GM19240 (cell line): ENCODE measurements at regions not wholly inside any gene's neighbourhood (a gene's known extent, or its start where the extent isn't known, plus 50 kb on each side); places are given as distances from the start of the nearest gene placed in this dataset.

Source experiments
- DNase-seq: peaks from one replicate; pipeline ENCODE4 v3.0.0; 2011; ENCODE audit warnings: low spot score; ENCODE audit not compliant: insufficient read length

DNA sequence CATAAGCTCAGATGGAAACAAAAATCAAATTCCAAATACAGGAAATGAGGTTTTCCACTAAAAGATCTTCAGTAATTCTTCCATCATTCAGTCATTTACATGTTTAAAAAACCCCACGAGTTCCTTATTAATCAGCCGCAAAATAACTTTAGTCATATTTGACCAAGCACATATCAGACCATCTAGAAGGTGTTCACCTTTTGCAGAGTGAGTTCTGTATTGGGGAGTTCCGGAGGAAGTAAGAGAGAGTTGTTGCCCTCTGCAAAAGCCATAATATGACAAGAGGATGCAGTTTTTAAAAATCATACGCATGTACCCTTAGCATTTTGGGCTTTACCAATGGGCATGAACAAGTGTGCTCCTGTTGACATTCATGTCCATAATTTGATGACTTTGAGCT lies 61.6 kb downstream of the CCR1 start:
- DNase-seq = no peak

GRCh38 chr3:46146021-46146420 lies 62.1 kb downstream of the CCR1 start:
- DNase-seq = no peak

- no peak for DNase-seq
Observed at GRCh38 chr3:46145147-46145546, 63.0 kb downstream of the CCR1 start.

GRCh38 chr3:46143951-46144473 lies 64.1 kb downstream of the CCR1 start:
- no peak for DNase-seq

DNA sequence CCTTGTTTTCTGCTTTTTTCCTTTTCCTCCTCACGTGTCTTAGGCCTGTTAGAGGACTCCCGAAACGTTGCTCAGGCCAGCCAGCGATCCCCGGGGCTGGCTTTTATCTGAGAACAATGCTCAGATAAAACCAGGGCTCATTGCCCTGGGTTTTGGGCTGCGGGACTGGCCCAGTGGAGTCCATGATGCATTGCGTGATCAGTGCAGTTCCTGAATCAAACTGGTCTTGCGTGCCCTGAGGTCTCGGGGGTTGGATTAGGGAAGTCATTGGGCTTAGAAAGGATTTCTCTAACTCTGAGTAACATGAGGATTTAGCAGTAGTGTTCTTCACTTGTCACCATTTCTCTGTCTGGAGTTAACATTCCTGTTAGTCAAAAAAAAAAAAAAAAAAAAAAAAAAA lies 66.3 kb downstream of the CCR1 start:
- no peak for DNase-seq

GRCh38 chr3:46138581-46138980 lies 69.5 kb downstream of the CCR1 start:
- no peak for DNase-seq

DNA sequence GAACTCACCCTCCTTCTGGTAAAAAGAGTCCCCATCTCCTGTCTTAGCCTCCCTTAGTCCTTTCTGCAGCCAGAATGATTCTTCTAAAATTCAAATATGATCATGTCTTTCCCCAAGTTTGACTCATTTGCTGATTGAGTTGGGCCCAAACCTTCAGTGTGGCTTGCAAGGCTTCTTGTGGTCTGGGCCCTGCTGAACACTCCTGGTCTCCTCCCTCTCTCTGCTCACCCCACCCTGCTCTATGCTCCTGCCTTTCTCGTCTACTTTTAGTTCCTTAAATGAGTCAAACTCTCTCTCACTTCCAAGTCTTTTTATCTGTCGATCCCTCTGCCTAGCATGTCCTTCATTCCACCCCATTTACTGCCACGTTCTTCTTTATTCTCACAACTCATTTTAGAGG lies 72.6 kb downstream of the CCR1 start:
- no peak for DNase-seq

DNA sequence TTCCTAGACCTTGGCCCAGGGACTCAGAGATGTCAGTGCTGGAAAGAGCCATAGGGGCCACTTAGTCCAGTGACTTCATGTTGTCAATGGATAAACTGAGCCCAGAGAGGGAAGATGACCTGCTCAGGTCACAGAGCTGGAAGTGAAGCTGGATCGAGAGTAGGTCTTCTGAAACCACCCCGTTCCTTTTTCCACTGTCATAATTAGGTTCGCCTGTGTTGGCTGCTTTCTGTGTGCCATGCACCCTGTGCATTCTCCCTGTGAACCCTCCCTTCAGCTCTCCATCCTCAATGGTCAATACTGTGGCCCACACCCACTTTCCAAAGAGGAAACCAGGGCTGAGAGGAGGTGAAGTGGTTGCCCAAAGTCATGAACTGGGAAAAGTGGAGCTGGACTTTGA lies 74.8 kb downstream of the CCR1 start:
- no peak for DNase-seq

GRCh38 chr3:46132565-46132964 lies 75.5 kb downstream of the CCR1 start:
- no peak for DNase-seq

- DNase-seq = no peak
Observed at GRCh38 chr3:46131884-46132450, 76.1 kb downstream of the CCR1 start.

GRCh38 chr3:46130631-46131310 lies 77.3 kb downstream of the CCR1 start:
- no peak for DNase-seq

DNA sequence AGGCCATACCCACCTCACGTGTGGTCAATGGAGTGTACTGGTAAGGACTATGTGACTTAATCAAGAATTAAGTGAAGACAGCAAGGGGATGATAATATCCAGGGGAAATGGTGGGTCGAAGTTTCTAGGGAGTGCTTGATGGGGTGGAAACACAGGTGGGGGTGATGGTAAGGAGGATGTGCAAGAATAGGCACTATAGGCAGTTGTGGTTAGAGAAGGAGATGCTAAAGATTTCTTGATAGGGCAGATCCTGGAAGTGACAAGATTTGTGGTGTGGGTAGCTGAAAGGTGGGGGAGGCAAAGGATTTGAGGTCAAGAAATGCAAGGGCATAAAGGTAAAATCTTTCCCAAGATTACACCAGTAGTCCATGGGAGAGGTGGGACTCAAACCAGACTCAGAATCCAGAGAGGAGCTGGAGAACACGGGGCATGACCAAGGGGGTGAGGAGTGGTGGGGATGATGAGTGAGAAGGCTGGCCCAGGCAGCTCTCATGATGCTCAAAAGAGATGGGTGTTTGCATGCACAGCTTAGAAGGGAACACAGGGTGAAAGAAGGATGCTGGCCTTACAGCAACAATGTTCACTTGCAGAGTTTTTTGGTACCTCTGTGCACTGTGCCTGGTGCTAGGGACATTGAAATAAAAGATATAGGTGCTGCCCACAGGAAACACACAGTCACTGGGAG lies 78.4 kb downstream of the CCR1 start:
- DNase-seq = no peak

DNA sequence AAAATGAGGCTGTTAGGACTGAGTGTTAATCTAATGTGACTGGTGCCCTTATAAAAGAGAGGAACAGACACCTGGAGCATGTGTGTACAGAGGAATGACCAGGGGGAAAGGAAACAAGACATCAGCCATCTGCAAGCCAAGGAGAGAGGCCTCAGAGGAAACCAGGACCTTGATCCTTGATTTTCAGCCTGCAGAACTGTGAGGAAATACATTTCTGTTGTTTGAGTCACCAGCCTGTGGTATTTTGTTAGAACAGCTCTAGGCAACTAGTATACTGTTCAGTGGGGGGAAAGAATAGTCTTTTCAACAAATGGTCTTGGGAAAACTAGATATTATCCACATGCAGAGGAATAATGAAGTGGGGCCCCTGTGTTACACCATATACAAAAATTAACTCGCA lies 80.6 kb downstream of the CCR1 start:
- DNase-seq = no peak

- no peak for DNase-seq
Observed at GRCh38 chr3:46124216-46125177, 83.6 kb downstream of the CCR1 start.

DNA sequence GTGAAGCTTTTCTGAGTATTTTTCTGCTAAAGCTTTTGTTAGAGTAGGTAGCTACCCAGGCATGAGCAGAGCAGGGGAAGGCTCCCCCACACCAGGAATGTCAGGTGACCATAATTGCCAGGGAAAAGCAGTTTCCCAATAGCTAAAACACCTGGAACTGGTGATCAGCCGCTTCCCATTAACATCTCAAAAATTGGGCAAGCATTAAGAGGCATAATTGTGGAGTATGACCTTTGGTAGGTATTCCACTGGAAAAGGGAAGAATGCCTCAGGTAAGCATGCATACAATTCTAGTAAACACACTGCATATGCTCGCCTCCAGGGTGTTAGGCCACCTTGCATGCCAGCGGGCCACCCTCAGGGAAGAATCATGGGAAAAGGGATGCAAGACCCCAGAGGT lies 84.5 kb downstream of the CCR1 start:
- no peak for DNase-seq

DNA sequence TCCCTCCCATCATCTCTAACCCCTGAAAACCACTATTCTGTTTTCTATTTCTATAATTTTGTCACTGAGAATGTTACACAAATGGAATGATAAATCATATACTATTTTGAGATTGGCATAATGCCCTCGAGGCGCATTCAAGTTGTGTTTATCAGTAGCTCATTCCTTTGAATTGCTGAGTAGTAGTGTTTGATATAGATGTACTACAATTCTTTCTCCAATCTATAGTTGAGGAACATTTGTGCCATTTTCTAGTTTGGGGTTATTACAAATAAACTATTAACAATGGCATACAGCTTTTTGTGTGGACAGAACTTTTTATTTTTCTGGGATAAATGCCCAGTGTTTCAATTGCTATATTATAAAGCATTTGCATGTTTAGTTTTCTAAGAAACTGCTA lies 86.0 kb downstream of the CCR1 start:
- DNase-seq = no peak

DNA sequence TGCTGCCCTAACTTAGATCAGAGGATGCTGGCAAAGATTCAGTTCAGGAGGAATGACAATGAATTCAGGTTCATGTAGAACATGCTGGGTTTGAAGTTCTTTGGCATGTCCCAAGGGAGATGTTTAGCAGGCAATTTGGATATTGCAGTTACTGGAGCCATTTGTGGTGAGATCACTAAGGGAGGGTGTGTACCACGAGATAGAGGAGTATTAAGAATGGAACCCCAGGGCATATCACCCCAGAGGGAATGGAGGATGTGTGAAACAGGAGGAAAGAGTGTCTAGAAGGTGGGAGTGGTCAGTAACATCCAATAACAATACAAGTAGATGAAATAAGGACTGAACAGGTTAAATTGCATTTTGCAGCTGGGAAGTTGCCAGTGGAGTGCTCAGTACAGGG lies 87.1 kb downstream of the CCR1 start:
- DNase-seq = no peak

DNA sequence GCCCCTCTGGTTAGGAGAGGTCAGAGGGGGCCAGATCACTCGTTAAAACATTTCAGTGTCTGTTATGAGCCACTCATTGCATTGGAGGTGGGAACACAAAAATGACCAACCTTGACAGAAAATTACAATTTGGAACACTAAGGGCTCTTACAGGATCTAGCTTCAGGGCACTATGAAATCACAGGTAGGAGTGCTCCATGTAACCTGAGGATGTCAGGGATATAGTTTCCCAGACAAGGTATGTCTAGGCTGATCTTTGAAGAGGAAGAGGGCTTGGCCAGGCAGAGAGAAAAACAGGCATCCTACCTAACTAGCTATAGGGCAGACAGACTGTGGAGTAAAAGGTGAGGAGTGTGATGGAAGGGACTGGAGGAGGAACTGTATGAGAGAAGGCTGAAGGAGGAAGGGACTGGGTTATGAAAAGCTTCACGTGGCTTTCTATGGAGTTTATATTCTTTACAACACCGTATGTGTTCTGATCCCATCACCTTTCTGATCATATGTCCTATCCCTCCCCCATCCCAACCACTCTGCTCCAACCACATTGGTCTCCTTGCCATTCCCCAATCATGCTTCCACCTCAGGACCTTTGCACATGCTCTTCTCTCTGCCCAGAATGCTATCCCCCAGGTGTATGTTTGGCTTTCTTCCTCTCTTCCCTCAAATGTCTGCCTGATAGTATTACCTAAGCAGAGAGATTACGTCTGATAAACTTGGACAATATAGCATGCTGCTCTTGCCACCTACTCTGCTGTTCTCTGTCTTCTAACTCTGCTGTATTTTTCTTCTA lies 88.2 kb downstream of the CCR1 start:
- DNase-seq = no peak

DNA sequence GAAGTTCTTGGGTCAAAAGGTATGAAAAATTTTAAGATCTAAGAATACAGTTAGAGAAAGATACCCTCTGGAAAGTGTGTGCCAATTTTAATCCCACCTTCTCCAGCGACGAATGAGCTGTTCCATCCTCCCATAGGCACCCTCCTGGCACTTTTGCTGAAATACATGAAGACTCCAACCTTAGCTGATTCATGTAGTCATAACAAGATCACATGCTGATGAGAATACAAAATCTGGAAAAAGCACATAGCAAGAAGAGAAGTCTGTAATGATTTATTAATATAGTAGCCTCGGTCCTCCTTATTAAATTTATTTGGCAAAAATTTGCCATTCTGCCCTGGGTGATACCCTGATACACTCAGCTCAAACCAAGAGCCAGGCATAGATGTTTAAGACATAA lies 88.9 kb downstream of the CCR1 start:
- DNase-seq = no peak

DNA sequence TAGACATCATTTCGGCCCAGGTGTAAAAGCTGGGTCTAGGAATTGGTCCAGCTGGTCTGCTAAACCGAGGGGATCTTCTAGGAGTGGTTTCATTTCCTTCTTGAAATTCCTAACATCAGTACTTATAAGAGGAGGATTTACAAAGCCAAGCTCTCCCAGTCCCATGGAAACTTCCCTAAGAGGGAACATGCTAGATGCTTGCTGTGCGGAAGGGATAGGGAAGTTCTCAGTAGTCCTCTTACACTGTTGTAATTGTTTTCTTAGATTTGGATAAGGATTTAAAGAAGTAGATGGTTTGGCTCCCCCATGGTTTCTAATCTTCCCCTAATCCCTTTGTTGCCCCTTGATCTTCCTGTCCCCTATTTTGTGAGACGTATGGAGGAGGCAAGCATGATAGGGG lies 89.7 kb upstream of the XCR1 start:
- DNase-seq = no peak
